K562 (cell line): ENCODE measurements at regions not wholly inside any gene's neighbourhood (a gene's known extent, or its start where the extent isn't known, plus 50 kb on each side); places are given as distances from the start of the nearest gene placed in this dataset.
A peak's percentile ranks its signal among the peaks of the same experiment; 100 is the strongest.
"Not testable (repeated sequence)": the region's sequence is repeated elsewhere in the genome, so short reads cannot be mapped to it uniquely, and the experiment has no call there.

Source experiments
- ATAC-seq: fragments of 200-7000 bp; cut with Tn5 transposase; 3 replicates; pipeline ENCODE4 v1.9.1; 2020; ENCODE audit warnings: moderate library complexity
- BruUV-seq: library from RNA; stranded (reverse); fragments of 400-500 nt; replicated peaks from 2 replicates; lab custom pipeline; 2021; lab: Mats Ljungman, UMichigan
- CTCF ChIA-PET: fragments of 300-600 bp; formaldehyde crosslinking; extraction: SDS; loops from one replicate; lab custom pipeline; 2021; ENCODE audit warnings: low intra/inter-chr PET ratio; lab: Yijun Ruan, JAX
- POLR2A ChIA-PET: fragments of 300-600, 350-650 bp; sonication (Branson Sonifier 250); formaldehyde crosslinking; extraction: SDS; loops from one replicate; lab custom pipeline; 2021; ENCODE audit warnings: antibody characterized with exemption, inconsistent platforms; lab: Yijun Ruan, JAX
- DNase-seq, 4 experiments: peaks; one replicate each; pipeline versions ENCODE4 v3.0.0 to v3.0.0-alpha.2; 2011 to 2018; ENCODE audit warnings: low spot score in 3 of 4, mixed read lengths in 3 of 4; ENCODE audit errors: extremely low read depth in 1 of 4
- FAIRE-seq: peaks from 2 replicates; lab custom pipeline; 2011; peaks lifted over from hg19 to GRCh38; lab: Jason Lieb, UNC
- H2AFZ ChIP-seq: 2 replicates; pipeline ENCODE4 v1.6.0; 2011; ENCODE audit warnings: low read depth, low read length, control low read depth, inconsistent platforms
- H3K27ac ChIP-seq: fragments of 200-600 bp; 3 replicates; pipeline ENCODE4 v1.8.0; 2011; ENCODE audit warnings: low read depth, mild to moderate bottlenecking, control low read depth, inconsistent platforms, low read length, moderate library complexity, mixed read lengths; ENCODE audit errors: extremely low read depth
- H3K27me3 ChIP-seq, 2 experiments: fragments of 300-600 bp in 1 of 2; 2 replicates in 1 of 2; 3 replicates in 1 of 2; pipeline versions ENCODE4 v1.6.0 to v1.8.0; 2011; ENCODE audit warnings: inconsistent platforms in 2 of 2, low read length in 2 of 2, mild to moderate bottlenecking in 1 of 2, mixed read lengths in 1 of 2, moderate library complexity in 1 of 2; ENCODE audit not compliant: control insufficient read depth in 2 of 2, insufficient read depth in 2 of 2
- H3K36me3 ChIP-seq: fragments of 300-600 bp; 3 replicates; pipeline ENCODE4 v1.8.0; 2011; ENCODE audit warnings: mild to moderate bottlenecking, low read length, inconsistent platforms; ENCODE audit not compliant: control insufficient read depth, insufficient read depth
- H3K4me1 ChIP-seq, 2 experiments: fragments of 200-600 bp in 1 of 2; replicated peaks in 1 of 2; 2 replicates in 1 of 2; 3 replicates in 1 of 2; pipeline versions ENCODE4 v1.5.1 to v1.8.0; 2011; ENCODE audit warnings: inconsistent platforms in 2 of 2, low read length in 2 of 2, mild to moderate bottlenecking in 1 of 2, mixed read lengths in 1 of 2, moderate library complexity in 1 of 2; ENCODE audit not compliant: control insufficient read depth in 2 of 2, insufficient read depth in 2 of 2
- H3K4me2 ChIP-seq: 2 replicates; pipeline ENCODE4 v1.6.1; 2011; ENCODE audit warnings: low read length, control low read depth, inconsistent platforms, mixed read lengths; ENCODE audit not compliant: insufficient read depth
- H3K4me3 ChIP-seq: fragments of 200-600 bp; sonication (generic), shearing (Covaris generic); 2 replicates; pipeline ENCODE4 v1.5.1; 2016; ENCODE audit warnings: control low read depth, inconsistent platforms
- H3K79me2 ChIP-seq: fragments of 200-600 bp; 3 replicates; pipeline ENCODE4 v1.8.0; 2011; ENCODE audit warnings: low read length, inconsistent platforms; ENCODE audit not compliant: control insufficient read depth, insufficient read depth
- H3K9ac ChIP-seq, 2 experiments: 2 replicates each; pipeline versions ENCODE4 v1.6.0 to v1.6.1; 2011; ENCODE audit warnings: low read depth in 2 of 2, low read length in 2 of 2, control low read depth in 1 of 2, inconsistent platforms in 1 of 2, mild to moderate bottlenecking in 1 of 2, mixed read lengths in 1 of 2; ENCODE audit not compliant: insufficient read depth in 1 of 2
- H3K9me1 ChIP-seq: one replicate; pipeline ENCODE4 v1.6.0; 2011; ENCODE audit warnings: inconsistent platforms, mild to moderate bottlenecking, low read length, moderate library complexity; ENCODE audit not compliant: control insufficient read depth, insufficient read depth
- H3K9me3 ChIP-seq: replicated peaks from 2 replicates; pipeline ENCODE4 v1.5.1; 2011; ENCODE audit warnings: low read depth, low read length, inconsistent platforms; ENCODE audit not compliant: control insufficient read depth, insufficient read depth
- H4K20me1 ChIP-seq: replicated peaks from 2 replicates; pipeline ENCODE4 v1.6.1; 2011; ENCODE audit warnings: low read length, inconsistent platforms, mixed read lengths; ENCODE audit not compliant: control insufficient read depth, insufficient read depth
- DDX20 ChIP-seq: fragments of 450-650 bp; IDR thresholded peaks from 2 replicates; pipeline ENCODE4 v1.6.1; 2016; ENCODE audit warnings: missing genetic modification characterization, low read depth, mild to moderate bottlenecking, missing compliant biosample characterization, moderate library complexity
- SMAD3 ChIP-seq: fragments of 450-650 bp; formaldehyde crosslinking; conservative IDR thresholded peaks from 2 replicates; pipeline ENCODE4 v1.4.0; 2020; ENCODE audit warnings: mild to moderate bottlenecking
- TFAM ChIP-seq: fragments of 250-450 bp; sonication (Bioruptor Pico); conservative IDR thresholded peaks from 2 replicates; pipeline ENCODE4 v1.5.0; 2021; ENCODE audit warnings: mild to moderate bottlenecking, moderate library complexity
- ZNF146 ChIP-seq: IDR thresholded peaks from one replicate; pipeline ENCODE4 v1.6.1; 2018; ENCODE audit warnings: missing compliant biosample characterization; ENCODE audit not compliant: unreplicated experiment
- ZNF589 ChIP-seq: fragments of 200-800 bp; sonication (Bioruptor generic); IDR thresholded peaks from 2 replicates; pipeline ENCODE4 v1.6.1; 2016; ENCODE audit warnings: low read depth, missing genetic modification characterization, missing compliant biosample characterization
- WGBS: fragments of 100-300 bp; shearing (Covaris generic); methylation state at CpG from one replicate; pipeline ENCODE4 v1.1.6; 2016; ENCODE audit warnings: low coverage, mixed read lengths; ENCODE audit not compliant: insufficient coverage; ENCODE audit errors: missing lambda C conversion rate; 5-methylcytosine and 5-hydroxymethylcytosine counted together
- in situ Hi-C: fragments of 300-500 bp; cut with MboI; formaldehyde crosslinking; loops from 4 replicates; pipeline ENCODE4 v1.15.0; 2018; ENCODE audit warnings: inconsistent platforms, mixed read lengths
- intact Hi-C: fragments of 100-400 bp; cut with micrococcal nuclease; formaldehyde crosslinking; loops from 2 replicates; pipeline ENCODE4 v1.14.2; 2022
- TF ChIP-seq, protein P1 (sequence below): fragments of 450-650 bp; IDR thresholded peaks from 2 replicates; pipeline ENCODE4 v1.6.1; 2014; ENCODE audit warnings: low read depth, mild to moderate bottlenecking, moderate library complexity, borderline replicate concordance

DNA sequence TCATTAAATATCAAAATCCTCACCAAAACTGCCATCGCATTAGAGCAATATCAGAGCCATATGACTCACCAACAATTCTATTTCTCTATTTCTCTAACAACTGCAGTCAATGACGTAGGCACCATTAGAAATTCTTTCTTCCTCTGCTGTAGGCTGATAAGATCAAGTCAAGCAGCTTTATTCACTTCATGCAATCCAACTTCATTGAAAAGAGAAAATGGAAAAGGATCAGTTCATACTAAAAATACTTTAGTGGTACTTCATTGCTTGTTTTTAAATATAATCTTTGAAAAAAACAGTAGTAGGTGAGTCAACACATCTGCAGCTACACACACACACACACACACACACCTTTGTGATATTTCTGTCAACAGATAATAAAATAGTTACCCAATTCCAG is 345.3 kb upstream of the TENM3 start:
- no TSS peak for BruUV-seq
- Histone ChIP-seq H3K9ac (no peak overlapping the region), H3K9me1 (no peaks in the 10 kb centered on the region), H3K9me3 (no peaks in the 10 kb centered on the region), H3K27me3 (no peaks in the 10 kb centered on the region), H3K4me3 (no peak overlapping the region), H4K20me1 (no peaks in the 10 kb centered on the region), H2AFZ (no peak overlapping the region), H3K27ac (no peak overlapping the region), H3K36me3 (no peaks in the 10 kb centered on the region), H3K4me1 (no peaks in the 10 kb centered on the region), H3K4me2 (no peak overlapping the region), H3K79me2 (no peaks in the 10 kb centered on the region)
- POLR2A ChIA-PET, result no interaction called here
- ATAC-seq, result no peak
- CTCF ChIA-PET, result no interaction called here
- no peak for TF ChIP-seq DDX20 (tag)
- TF ChIP-seq ZNF589, result no peak
- TF ChIP-seq SMAD3, result no peak
- no peak for TF ChIP-seq TFAM (CRISPR knock-in tag)
- TF ChIP-seq, protein P1, sequence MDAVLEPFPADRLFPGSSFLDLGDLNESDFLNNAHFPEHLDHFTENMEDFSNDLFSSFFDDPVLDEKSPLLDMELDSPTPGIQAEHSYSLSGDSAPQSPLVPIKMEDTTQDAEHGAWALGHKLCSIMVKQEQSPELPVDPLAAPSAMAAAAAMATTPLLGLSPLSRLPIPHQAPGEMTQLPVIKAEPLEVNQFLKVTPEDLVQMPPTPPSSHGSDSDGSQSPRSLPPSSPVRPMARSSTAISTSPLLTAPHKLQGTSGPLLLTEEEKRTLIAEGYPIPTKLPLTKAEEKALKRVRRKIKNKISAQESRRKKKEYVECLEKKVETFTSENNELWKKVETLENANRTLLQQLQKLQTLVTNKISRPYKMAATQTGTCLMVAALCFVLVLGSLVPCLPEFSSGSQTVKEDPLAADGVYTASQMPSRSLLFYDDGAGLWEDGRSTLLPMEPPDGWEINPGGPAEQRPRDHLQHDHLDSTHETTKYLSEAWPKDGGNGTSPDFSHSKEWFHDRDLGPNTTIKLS, result no peak
- WGBS, result 0% methylated on average over 2 of the region's 2 CpGs
- intact Hi-C loops (no loop called here), in situ Hi-C loops (no loop called here)
- no peak for DNase-seq
- no peak for FAIRE-seq

DNA sequence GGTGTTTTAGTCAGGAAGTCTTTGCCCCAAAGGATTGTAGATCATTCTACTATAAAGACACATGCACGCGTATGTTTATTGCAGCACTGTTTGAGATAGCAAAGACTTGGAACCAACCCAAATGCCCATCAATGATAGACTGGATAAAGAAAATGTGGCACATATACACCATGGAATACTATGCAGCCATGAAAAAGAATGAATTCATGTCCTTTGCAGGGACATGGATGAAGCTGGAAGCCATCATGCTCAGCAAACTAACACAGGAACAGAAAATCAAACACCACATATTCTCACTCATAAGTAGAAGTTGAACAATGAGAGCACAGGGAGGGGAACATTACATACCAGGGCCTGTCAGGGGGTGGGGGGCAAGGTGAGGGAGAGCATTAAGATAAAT is 340.8 kb upstream of the TENM3 start:
- WGBS, result 0% methylated on average over 2 of the region's 2 CpGs
- H3K79me2 ChIP-seq, POLR2A ChIA-PET, FAIRE-seq, H3K9ac ChIP-seq, H3K4me1 ChIP-seq, DNase-seq, H3K4me3 ChIP-seq, in situ Hi-C loops, intact Hi-C loops, H4K20me1 ChIP-seq, H2AFZ ChIP-seq, H3K36me3 ChIP-seq, H3K27ac ChIP-seq, ATAC-seq, H3K27me3 ChIP-seq, H3K9me1 ChIP-seq, CTCF ChIA-PET, BruUV-seq, H3K9me3 ChIP-seq, H3K4me2 ChIP-seq: not testable (repeated sequence)
- peak; percentile 56 for TF ChIP-seq ZNF146
